PC-3 (cell line): ENCODE measurements at regions not wholly inside any gene's neighbourhood (a gene's known extent, or its start where the extent isn't known, plus 50 kb on each side); places are given as distances from the start of the nearest gene placed in this dataset.

Experiments
- ATAC-seq: fragments of 200-7000 bp; cut with Tn5 transposase; 2 replicates; pipeline ENCODE4 v1.9.1; 2020; ENCODE audit warnings: mild to moderate bottlenecking, moderate library complexity
- BruUV-seq: library from RNA; stranded (reverse); fragments of 400-500 nt; replicated peaks from 2 replicates; lab custom pipeline; 2021; lab: Mats Ljungman, UMichigan
- CTCF ChIA-PET: fragments of 300-600 bp; sonication (Branson Sonifier 250); formaldehyde crosslinking; loops from one replicate; lab custom pipeline; 2022; ENCODE audit warnings: antibody characterized with exemption; lab: Charles Lee
- POLR2A ChIA-PET: fragments of 300-600 bp; sonication (Branson Sonifier 250); formaldehyde crosslinking; loops from one replicate; lab custom pipeline; 2022; ENCODE audit warnings: antibody characterized with exemption; ENCODE audit not compliant: unreplicated experiment; lab: Charles Lee
- DNase-seq: peaks from one replicate; pipeline ENCODE4 v3.0.0-alpha.2; 2015
- H2AFZ ChIP-seq: fragments of 300-600 bp; sonication (generic); 2 replicates; pipeline ENCODE4 v1.6.0; 2016; ENCODE audit warnings: antibody characterized with exemption, low read length
- H3F3A ChIP-seq: fragments of 300-600 bp; sonication (generic); one replicate; pipeline ENCODE4 v1.6.0; 2017; ENCODE audit warnings: antibody characterized with exemption, low read length, control low read depth, mild to moderate bottlenecking; ENCODE audit not compliant: unreplicated experiment
- H3K27ac ChIP-seq: fragments of 300-600 bp; sonication (generic); 2 replicates; pipeline ENCODE4 v1.5.1; 2016; ENCODE audit warnings: mild to moderate bottlenecking, low read length
- H3K27me3 ChIP-seq: fragments of 300-600 bp; sonication (generic); 2 replicates; pipeline ENCODE4 v1.6.1; 2016; ENCODE audit warnings: low read length, mixed read lengths
- H3K36me3 ChIP-seq: fragments of 300-600 bp; sonication (generic); 2 replicates; pipeline ENCODE4 v1.6.1; 2016; ENCODE audit warnings: low read depth, mixed run types, low read length, mixed read lengths
- H3K4me1 ChIP-seq: fragments of 300-600 bp; sonication (generic); 2 replicates; pipeline ENCODE4 v1.5.1; 2016; ENCODE audit warnings: low read length; ENCODE audit not compliant: insufficient read depth
- H3K4me2 ChIP-seq: fragments of 300-600 bp; sonication (generic); 2 replicates; pipeline ENCODE4 v1.6.0; 2016; ENCODE audit warnings: low read length
- H3K4me3 ChIP-seq: fragments of 300-600 bp; sonication (generic); 2 replicates; pipeline ENCODE4 v1.5.1; 2016; ENCODE audit warnings: mild to moderate bottlenecking, low read length, mixed read lengths
- H3K79me2 ChIP-seq: fragments of 300-600 bp; sonication (generic); 2 replicates; pipeline ENCODE4 v1.6.1; 2017; ENCODE audit warnings: low read length, mixed read lengths
- H3K9ac ChIP-seq: fragments of 300-600 bp; sonication (generic); 2 replicates; pipeline ENCODE4 v1.6.0; 2016; ENCODE audit warnings: mild to moderate bottlenecking, low read length
- H3K9me2 ChIP-seq: fragments of 300-600 bp; sonication (generic); replicated peaks from 2 replicates; pipeline ENCODE4 v1.6.1; 2016; ENCODE audit warnings: mixed run types, low read length, mixed read lengths
- H3K9me3 ChIP-seq: fragments of 300-600 bp; sonication (generic); 2 replicates; pipeline ENCODE4 v1.6.1; 2016; ENCODE audit warnings: low read length, mixed read lengths
- H4K20me1 ChIP-seq: fragments of 300-600 bp; sonication (generic); 2 replicates; pipeline ENCODE4 v1.6.1; 2016; ENCODE audit warnings: low read length, mixed read lengths
- CTCF ChIP-seq: fragments of 300-600 bp; sonication (generic); conservative IDR thresholded peaks from 2 replicates; pipeline ENCODE4 v1.5.1; 2017; ENCODE audit warnings: antibody characterized with exemption, low read depth, mild to moderate bottlenecking, low read length
- EZH2 ChIP-seq: fragments of 300-600 bp; sonication (generic); IDR thresholded peaks from one replicate; pipeline ENCODE4 v1.6.1; 2017; ENCODE audit warnings: antibody characterized with exemption, mild to moderate bottlenecking, low read length; ENCODE audit not compliant: unreplicated experiment
- EZH2phosphoT487 ChIP-seq: fragments of 300-600 bp; sonication (generic); IDR thresholded peaks from 2 replicates; pipeline ENCODE4 v1.6.1; 2018; ENCODE audit warnings: mild to moderate bottlenecking, antibody characterized with exemption, low read length, borderline replicate concordance
- intact Hi-C: fragments of 100-400 bp; cut with micrococcal nuclease; formaldehyde crosslinking; loops from 2 replicates; pipeline ENCODE4 v1.9.0; 2023

GRCh38 chr1:4494027-4494426 is 160.4 kb upstream of the AJAP1 start:
- Histone ChIP-seq H3K9ac (no peak overlapping the region), H3K36me3 (no peaks in the 10 kb centered on the region), H4K20me1 (no peaks in the 10 kb centered on the region), H3K4me2 (no peak overlapping the region), H3K9me2 (no peaks in the 10 kb centered on the region), H3K27me3 (peaks cover 4% of the 10 kb centered on the region; the same call in 1 of the 2 replicates), H3K79me2 (no peaks in the 10 kb centered on the region), H3K4me3 (no peak overlapping the region), H3K9me3 (no peaks in the 10 kb centered on the region), H3K4me1 (no peaks in the 10 kb centered on the region), H2AFZ (no peak overlapping the region), H3K27ac (no peak overlapping the region), H3F3A (no peaks in the 10 kb centered on the region)
- TF ChIP-seq CTCF (no peak), EZH2 (no peak), EZH2phosphoT487 (no peak)
- ATAC-seq (no peak), DNase-seq (no peak)
- intact Hi-C loops: no loop called here
- ChIA-PET CTCF (no interaction called here), POLR2A (no interaction called here)
- no TSS peak for BruUV-seq

- Histone ChIP-seq H3K79me2 (no peaks in the 10 kb centered on the region), H3K4me2 (no peak overlapping the region), H2AFZ (no peak overlapping the region), H3K4me3 (no peak overlapping the region), H3K9me2 (no peaks in the 10 kb centered on the region), H3F3A (no peaks in the 10 kb centered on the region), H3K9me3 (no peaks in the 10 kb centered on the region; the same call in 1 of the 2 replicates), H3K27me3 (peaks cover 4% of the 10 kb centered on the region; the same call in 1 of the 2 replicates), H4K20me1 (no peaks in the 10 kb centered on the region), H3K4me1 (no peaks in the 10 kb centered on the region), H3K9ac (no peak overlapping the region), H3K36me3 (no peaks in the 10 kb centered on the region), H3K27ac (no peak overlapping the region)
- BruUV-seq: no TSS peak
- no peak for DNase-seq
- intact Hi-C loops: no loop called here
- CTCF ChIA-PET: no interaction called here
- POLR2A ChIA-PET: no interaction called here
- TF ChIP-seq EZH2phosphoT487: no peak
- no peak for ATAC-seq
Measured at GRCh38 chr1:4494558-4494957, 159.9 kb upstream of the AJAP1 start.

- no peak overlapping the region for H3K9ac ChIP-seq
- H2AFZ ChIP-seq: no peak overlapping the region
- no peak overlapping the region for H3K27ac ChIP-seq
- H3K79me2 ChIP-seq: no peaks in the 10 kb centered on the region
- ATAC-seq (no peak), DNase-seq (no peak)
- no peaks in the 10 kb centered on the region for H4K20me1 ChIP-seq
- intact Hi-C loops: no loop called here
- no peaks in the 10 kb centered on the region; the same call in 1 of the 2 replicates for H3K9me3 ChIP-seq
- H3K36me3 ChIP-seq: no peaks in the 10 kb centered on the region
- H3K9me2 ChIP-seq: no peaks in the 10 kb centered on the region
- no peaks in the 10 kb centered on the region for H3F3A ChIP-seq
- BruUV-seq: no TSS peak
- CTCF ChIA-PET: no interaction called here
- no peak for TF ChIP-seq EZH2phosphoT487
- TF ChIP-seq EZH2: no peak
- TF ChIP-seq CTCF: no peak
- H3K27me3 ChIP-seq: peaks cover 4% of the 10 kb centered on the region; the same call in 1 of the 2 replicates
- H3K4me1 ChIP-seq: no peaks in the 10 kb centered on the region
- POLR2A ChIA-PET: no interaction called here
- H3K4me3 ChIP-seq: no peak overlapping the region
- no peak overlapping the region for H3K4me2 ChIP-seq
Measured at GRCh38 chr1:4495809-4496208, 158.6 kb upstream of the AJAP1 start.
